Karpas-422 (cell line): ENCODE measurements at regions not wholly inside any gene's neighbourhood (a gene's known extent, or its start where the extent isn't known, plus 50 kb on each side); places are given as distances from the start of the nearest gene placed in this dataset.

Experiments used
- DNase-seq: peaks from one replicate; pipeline ENCODE4 v3.0.0-alpha.2; 2015
- H2AFZ ChIP-seq: fragments of 200-600 bp; sonication (generic); 2 replicates; pipeline ENCODE4 v1.6.1; 2014; ENCODE audit warnings: antibody characterized with exemption, low read length, mixed read lengths
- H3K27ac ChIP-seq: fragments of 200-600 bp; sonication (generic); 2 replicates; pipeline ENCODE4 v1.5.1; 2014; ENCODE audit warnings: mild to moderate bottlenecking, low read length, moderate library complexity
- H3K27me3 ChIP-seq: fragments of 200-600 bp; sonication (generic); 2 replicates; pipeline ENCODE4 v1.6.1; 2014; ENCODE audit warnings: low read length, mixed read lengths
- H3K36me3 ChIP-seq: fragments of 200-600 bp; sonication (generic); 2 replicates; pipeline ENCODE4 v1.6.1; 2014; ENCODE audit warnings: low read length, mixed read lengths; ENCODE audit not compliant: insufficient read depth
- H3K4me1 ChIP-seq: fragments of 200-600 bp; sonication (generic); 2 replicates; pipeline ENCODE4 v1.6.1; 2014; ENCODE audit warnings: mild to moderate bottlenecking, low read length, mixed read lengths
- H3K4me2 ChIP-seq: fragments of 200-600 bp; sonication (generic); 2 replicates; pipeline ENCODE4 v1.6.1; 2014; ENCODE audit warnings: low read length, low read depth, mild to moderate bottlenecking; ENCODE audit not compliant: poor library complexity, severe bottlenecking
- H3K4me3 ChIP-seq: fragments of 200-600 bp; sonication (generic); 2 replicates; pipeline ENCODE4 v1.5.1; 2014; ENCODE audit warnings: mild to moderate bottlenecking, antibody characterized with exemption, low read length, mixed read lengths
- H3K79me2 ChIP-seq: fragments of 200-600 bp; sonication (generic); 2 replicates; pipeline ENCODE4 v1.6.1; 2014; ENCODE audit warnings: mild to moderate bottlenecking, low read length, mixed read lengths
- H3K9ac ChIP-seq: fragments of 200-600 bp; sonication (generic); 2 replicates; pipeline ENCODE4 v1.6.0; 2014; ENCODE audit warnings: low read length
- H3K9me2 ChIP-seq: fragments of 200-600 bp; sonication (generic), shearing (Covaris generic); replicated peaks from 2 replicates; pipeline ENCODE4 v1.6.0; 2014; ENCODE audit warnings: mild to moderate bottlenecking, low read length, moderate library complexity; ENCODE audit not compliant: insufficient read depth
- H3K9me3 ChIP-seq: fragments of 300-700, 200-600 bp; sonication (generic); 2 replicates; pipeline ENCODE4 v1.6.1; 2014; ENCODE audit warnings: low read length, mixed read lengths
- H4K20me1 ChIP-seq: fragments of 200-600 bp; sonication (generic); 2 replicates; pipeline ENCODE4 v1.6.1; 2014; ENCODE audit warnings: mild to moderate bottlenecking, antibody characterized with exemption, low read length, low read depth; ENCODE audit not compliant: insufficient read depth

DNA sequence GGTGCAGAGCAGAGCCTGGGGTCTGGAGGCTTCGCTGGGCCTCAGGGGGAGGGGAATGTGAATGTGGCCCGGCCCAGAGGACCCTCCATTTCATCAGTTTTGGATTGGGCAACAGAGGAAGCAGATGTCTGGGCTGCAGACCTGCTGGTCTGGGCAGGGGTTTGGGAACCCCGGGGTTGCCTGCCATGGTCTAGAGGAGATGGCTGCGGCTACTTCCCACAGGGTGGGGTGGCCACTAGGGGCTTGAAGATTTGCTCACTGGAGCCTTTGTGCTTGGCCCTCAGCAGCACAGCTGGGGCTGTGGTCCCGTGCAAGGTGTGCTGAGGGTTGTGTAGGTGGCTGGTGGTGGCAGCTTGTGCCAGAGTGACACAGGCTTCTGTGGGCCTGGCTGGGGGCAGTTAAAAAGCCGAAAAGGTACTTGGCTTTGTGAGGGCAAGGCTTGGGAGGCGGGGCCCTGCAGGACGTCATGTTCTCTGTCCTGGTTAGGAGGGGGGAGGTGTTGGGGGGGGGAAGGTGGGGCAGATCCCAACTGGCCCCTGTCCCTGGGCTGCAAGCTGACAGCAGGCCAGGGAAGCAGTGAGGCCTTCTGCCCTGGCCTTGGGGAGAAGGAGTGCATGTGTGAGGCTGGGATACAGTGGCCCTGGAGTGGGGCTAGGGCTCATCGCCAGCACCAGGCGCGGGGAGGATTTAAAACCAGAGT is 98.0 kb downstream of the KPNA2 start:
- DNase-seq = no peak

DNA sequence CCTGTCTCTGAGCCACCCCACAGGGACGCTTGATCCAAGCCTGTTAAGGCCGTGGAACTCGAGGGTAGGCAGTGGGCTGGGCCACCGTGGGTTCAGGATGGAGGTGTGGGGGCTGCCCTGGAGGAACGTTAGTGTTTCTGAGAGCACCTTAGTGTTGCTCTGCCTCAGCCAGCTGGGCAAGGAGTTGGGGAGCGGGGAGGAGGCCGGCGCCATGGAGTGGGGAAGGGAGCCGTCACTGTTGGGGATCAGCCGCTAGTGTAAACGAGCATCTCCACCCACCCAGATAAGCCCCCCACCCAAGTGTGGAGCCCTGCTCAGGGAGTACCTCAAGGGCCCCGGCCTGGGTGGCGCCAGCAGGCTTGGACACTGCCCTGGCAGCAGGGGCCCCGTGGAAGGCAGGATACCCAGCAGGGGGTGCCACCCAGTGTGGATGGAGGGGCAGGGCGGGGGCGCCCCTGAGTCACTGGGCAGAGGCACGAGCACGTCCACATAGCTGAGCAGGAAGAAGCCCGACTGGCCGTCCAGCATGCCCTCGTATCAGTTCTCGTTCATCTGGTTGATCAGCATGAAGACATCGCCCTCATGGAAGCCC is 98.6 kb downstream of the KPNA2 start:
- Histone ChIP-seq H3K27ac (no peak overlapping the region), H3K4me3 (no peak overlapping the region), H3K4me1 (no peaks in the 10 kb centered on the region), H2AFZ (no peak overlapping the region), H3K79me2 (no peaks in the 10 kb centered on the region), H3K4me2 (no peak overlapping the region), H3K36me3 (0 out of 2 replicates have a peak, but pooled peaks cover 3% of the 10 kb centered on the region), H3K9me3 (no peaks in the 10 kb centered on the region), H4K20me1 (no peaks in the 10 kb centered on the region), H3K27me3 (no peaks in the 10 kb centered on the region), H3K9ac (no peak overlapping the region), H3K9me2 (no peaks in the 10 kb centered on the region)
- no peak for DNase-seq

More for the DNA sequence above, 98.0 kb downstream of the KPNA2 start:
- H4K20me1 ChIP-seq = no peaks in the 10 kb centered on the region
- H3K9me2 ChIP-seq = no peaks in the 10 kb centered on the region
- H3K4me2 ChIP-seq = no peak overlapping the region
- no peaks in the 10 kb centered on the region for H3K4me1 ChIP-seq
- 0 out of 2 replicates have a peak, but pooled peaks cover 3% of the 10 kb centered on the region for H3K36me3 ChIP-seq
- no peaks in the 10 kb centered on the region for H3K79me2 ChIP-seq
- no peak overlapping the region for H3K27ac ChIP-seq
- H3K27me3 ChIP-seq = no peaks in the 10 kb centered on the region
- no peak overlapping the region for H3K9ac ChIP-seq
- no peak overlapping the region for H2AFZ ChIP-seq
- no peak overlapping the region for H3K4me3 ChIP-seq
- H3K9me3 ChIP-seq = no peaks in the 10 kb centered on the region

DNA sequence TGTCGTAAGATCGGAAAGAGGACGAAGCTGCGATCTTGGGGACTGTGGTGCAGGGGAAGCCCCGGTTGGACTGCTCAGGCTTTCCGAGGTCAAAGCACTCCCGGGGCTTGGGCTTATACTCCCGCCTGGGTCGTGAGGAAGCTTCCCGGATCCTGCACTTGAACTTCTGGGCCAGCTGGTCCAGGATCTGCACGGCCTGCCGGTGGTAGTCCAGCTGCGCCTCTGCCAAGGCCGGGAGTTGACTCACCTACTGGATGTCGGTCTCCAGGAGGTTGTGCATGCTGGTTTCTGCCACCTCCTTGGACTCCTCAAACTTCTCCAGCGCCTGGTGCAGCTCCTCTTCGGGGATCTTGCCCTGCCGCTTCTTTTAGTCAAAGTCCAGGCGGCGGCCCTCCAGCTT is 99.2 kb downstream of the KPNA2 start:
- Histone ChIP-seq H3K9ac (no peak overlapping the region), H3K4me1 (no peaks in the 10 kb centered on the region), H3K36me3 (0 out of 2 replicates have a peak, but pooled peaks cover 3% of the 10 kb centered on the region), H3K27ac (no peak overlapping the region), H3K9me2 (no peaks in the 10 kb centered on the region), H3K27me3 (no peaks in the 10 kb centered on the region), H3K4me3 (no peak overlapping the region), H3K4me2 (no peak overlapping the region), H2AFZ (no peak overlapping the region), H4K20me1 (no peaks in the 10 kb centered on the region), H3K9me3 (no peaks in the 10 kb centered on the region), H3K79me2 (no peaks in the 10 kb centered on the region)
- no peak for DNase-seq

DNA sequence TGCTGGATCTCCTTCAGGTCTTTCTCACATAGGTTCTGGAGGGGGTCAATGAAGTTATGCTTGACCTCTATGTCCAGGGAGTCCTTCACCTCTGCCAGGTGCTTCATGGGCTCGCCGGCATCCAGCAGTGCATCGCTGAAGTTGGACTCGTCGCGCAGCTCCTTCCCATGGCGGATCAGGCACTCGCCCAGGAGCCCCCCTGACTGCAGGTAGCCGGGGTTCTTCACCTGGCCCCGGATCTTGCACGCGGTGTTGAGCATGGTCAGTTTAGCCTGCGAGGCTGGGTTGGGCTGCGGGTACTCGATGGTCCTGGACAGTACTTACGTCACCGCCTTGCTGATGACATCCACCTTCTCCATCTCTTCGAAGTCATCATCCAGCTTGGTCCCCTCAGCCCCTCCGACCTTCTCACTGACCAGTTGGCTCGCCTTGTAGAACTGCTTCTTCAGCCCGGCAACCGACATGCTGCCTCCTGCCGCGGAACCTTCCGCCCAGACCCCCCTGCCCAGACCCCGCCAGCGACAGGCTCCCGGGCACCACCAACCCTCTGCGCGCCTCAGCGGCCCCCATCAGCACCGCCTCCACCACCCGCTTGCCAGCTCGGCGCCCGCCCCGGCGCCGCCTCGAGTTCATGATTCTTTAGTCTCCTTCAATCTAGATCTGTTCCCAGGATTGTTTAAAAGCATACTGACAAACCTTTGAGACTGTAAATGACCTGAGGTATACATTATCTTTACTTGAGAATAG is 99.8 kb downstream of the KPNA2 start:
- H3K9me3 ChIP-seq = no peaks in the 10 kb centered on the region
- no peak overlapping the region for H2AFZ ChIP-seq
- no peaks in the 10 kb centered on the region for H4K20me1 ChIP-seq
- no peak overlapping the region for H3K9ac ChIP-seq
- H3K4me3 ChIP-seq = no peak overlapping the region
- H3K79me2 ChIP-seq = no peaks in the 10 kb centered on the region
- H3K4me1 ChIP-seq = no peaks in the 10 kb centered on the region
- 0 out of 2 replicates have a peak, but pooled peaks cover 3% of the 10 kb centered on the region for H3K36me3 ChIP-seq
- no peak for DNase-seq
- no peak overlapping the region for H3K27ac ChIP-seq
- H3K9me2 ChIP-seq = no peaks in the 10 kb centered on the region
- H3K27me3 ChIP-seq = no peaks in the 10 kb centered on the region
- no peak overlapping the region for H3K4me2 ChIP-seq

DNA sequence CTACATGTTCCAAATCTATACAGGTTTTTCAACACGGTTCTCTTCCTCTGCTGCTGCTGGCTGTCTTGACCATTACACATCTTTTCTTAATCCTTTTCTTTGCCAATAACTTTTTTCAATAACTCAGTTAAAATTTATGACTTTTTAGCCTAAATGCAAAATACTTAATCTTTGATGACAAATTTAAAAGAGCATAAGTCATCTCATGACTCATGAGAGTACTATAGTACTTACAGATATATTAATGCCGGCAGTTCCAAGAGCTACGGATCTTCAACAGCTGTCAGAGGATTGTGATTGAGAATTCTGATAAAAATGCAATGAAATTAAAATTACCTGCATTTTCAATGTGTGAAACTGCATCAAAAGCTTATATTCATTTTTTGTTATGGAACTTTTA is 105.5 kb downstream of the KPNA2 start:
- DNase-seq = no peak
- no peak overlapping the region for H2AFZ ChIP-seq
- H3K4me2 ChIP-seq = no peak overlapping the region
- H4K20me1 ChIP-seq = no peaks in the 10 kb centered on the region
- H3K27ac ChIP-seq = no peak overlapping the region
- no peaks in the 10 kb centered on the region for H3K36me3 ChIP-seq
- no peaks in the 10 kb centered on the region for H3K9me2 ChIP-seq
- H3K4me1 ChIP-seq = no peaks in the 10 kb centered on the region
- no peaks in the 10 kb centered on the region for H3K9me3 ChIP-seq
- H3K4me3 ChIP-seq = no peak overlapping the region
- H3K9ac ChIP-seq = no peak overlapping the region
- H3K79me2 ChIP-seq = no peaks in the 10 kb centered on the region
- H3K27me3 ChIP-seq = no peaks in the 10 kb centered on the region

DNA sequence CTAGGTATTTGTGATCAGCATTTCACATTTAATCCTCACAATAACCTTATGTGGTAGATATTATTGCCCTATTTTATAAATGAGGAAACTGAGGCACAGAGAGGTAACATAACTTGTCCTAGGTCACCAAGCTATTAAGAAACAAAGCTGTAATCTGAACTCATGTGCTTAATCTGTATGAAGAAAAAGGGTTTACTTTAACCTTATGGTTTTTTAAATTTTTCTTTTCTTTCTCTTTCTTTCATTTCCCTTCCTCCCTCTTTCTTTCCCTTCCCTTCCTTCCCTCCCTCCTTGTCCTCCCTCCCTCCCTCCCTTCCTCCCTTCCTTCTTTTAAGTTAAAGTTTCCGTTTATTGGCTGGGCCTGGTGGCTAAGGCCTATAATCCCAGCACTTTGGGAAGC is 105.2 kb upstream of the AMZ2 start:
- no peak overlapping the region for H3K9ac ChIP-seq
- H3K27ac ChIP-seq = no peak overlapping the region
- H2AFZ ChIP-seq = no peak overlapping the region
- no peaks in the 10 kb centered on the region for H4K20me1 ChIP-seq
- no peaks in the 10 kb centered on the region for H3K9me2 ChIP-seq
- H3K36me3 ChIP-seq = no peaks in the 10 kb centered on the region
- no peak overlapping the region for H3K4me2 ChIP-seq
- no peak overlapping the region for H3K4me3 ChIP-seq
- no peak for DNase-seq
- H3K4me1 ChIP-seq = peaks cover 5% of the 10 kb centered on the region
- no peaks in the 10 kb centered on the region for H3K9me3 ChIP-seq
- no peaks in the 10 kb centered on the region for H3K27me3 ChIP-seq
- no peaks in the 10 kb centered on the region for H3K79me2 ChIP-seq

DNA sequence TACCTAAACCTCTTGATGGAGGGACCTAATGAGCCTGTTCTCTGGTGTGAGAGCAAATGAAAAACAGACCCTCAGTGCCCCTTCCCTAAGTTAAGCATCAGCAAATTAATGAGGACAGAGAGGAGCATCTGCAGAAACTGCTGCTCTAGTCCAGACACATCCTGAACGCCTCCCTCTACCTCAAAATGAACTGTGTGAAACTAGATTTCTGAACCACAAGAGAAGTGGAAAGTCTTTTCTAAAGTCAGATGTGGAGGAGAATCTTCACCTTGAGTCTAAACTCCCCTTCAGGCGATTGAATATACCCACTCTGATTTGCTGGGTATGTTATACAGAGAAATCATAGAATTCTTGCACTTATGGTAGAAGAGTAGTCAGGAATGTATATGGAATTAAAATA is 104.4 kb upstream of the AMZ2 start:
- Histone ChIP-seq H3K4me2 (no peak overlapping the region), H3K79me2 (no peaks in the 10 kb centered on the region), H3K9me2 (no peaks in the 10 kb centered on the region), H3K36me3 (no peaks in the 10 kb centered on the region), H3K4me3 (no peak overlapping the region), H3K9ac (no peak overlapping the region), H4K20me1 (no peaks in the 10 kb centered on the region), H3K4me1 (peaks cover 5% of the 10 kb centered on the region), H3K27ac (no peak overlapping the region), H2AFZ (no peak overlapping the region), H3K9me3 (no peaks in the 10 kb centered on the region), H3K27me3 (no peaks in the 10 kb centered on the region)
- no peak for DNase-seq

DNA sequence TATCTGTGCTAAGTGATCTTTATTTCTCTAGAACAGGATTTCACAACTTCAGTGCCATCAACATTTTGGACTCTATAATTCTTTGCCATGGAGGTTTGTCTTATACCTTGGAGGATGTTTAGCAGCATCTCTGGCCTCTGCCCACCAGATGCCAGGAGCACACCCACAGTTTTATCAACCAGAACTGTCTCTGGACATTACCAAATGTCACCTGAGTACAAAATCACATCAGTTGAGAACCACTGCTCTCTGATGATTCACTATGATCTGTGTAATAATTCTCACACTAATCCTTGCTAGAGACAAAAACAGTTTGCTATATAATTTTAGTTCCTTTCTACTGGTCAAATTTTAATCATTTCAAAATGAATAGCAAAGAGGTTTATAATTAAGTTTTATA is 102.8 kb upstream of the AMZ2 start:
- DNase-seq = no peak
- H3K79me2 ChIP-seq = no peaks in the 10 kb centered on the region
- H3K4me1 ChIP-seq = peaks cover 5% of the 10 kb centered on the region
- H2AFZ ChIP-seq = no peak overlapping the region
- H3K9me2 ChIP-seq = no peaks in the 10 kb centered on the region
- H3K36me3 ChIP-seq = no peaks in the 10 kb centered on the region
- H4K20me1 ChIP-seq = no peaks in the 10 kb centered on the region
- H3K9ac ChIP-seq = no peak overlapping the region
- no peak overlapping the region for H3K27ac ChIP-seq
- H3K9me3 ChIP-seq = no peaks in the 10 kb centered on the region
- H3K4me2 ChIP-seq = no peak overlapping the region
- no peaks in the 10 kb centered on the region for H3K27me3 ChIP-seq
- H3K4me3 ChIP-seq = no peak overlapping the region
